GM19099 (cell line): ENCODE measurements at regions not wholly inside any gene's neighbourhood (a gene's known extent, or its start where the extent isn't known, plus 50 kb on each side); places are given as distances from the start of the nearest gene placed in this dataset.

Experiments used
- POLR2A ChIP-seq: IDR thresholded peaks from 3 replicates; pipeline ENCODE4 v1.6.1; 2011; ENCODE audit warnings: low read depth; ENCODE audit not compliant: insufficient read length; ENCODE audit errors: extremely low read depth

DNA sequence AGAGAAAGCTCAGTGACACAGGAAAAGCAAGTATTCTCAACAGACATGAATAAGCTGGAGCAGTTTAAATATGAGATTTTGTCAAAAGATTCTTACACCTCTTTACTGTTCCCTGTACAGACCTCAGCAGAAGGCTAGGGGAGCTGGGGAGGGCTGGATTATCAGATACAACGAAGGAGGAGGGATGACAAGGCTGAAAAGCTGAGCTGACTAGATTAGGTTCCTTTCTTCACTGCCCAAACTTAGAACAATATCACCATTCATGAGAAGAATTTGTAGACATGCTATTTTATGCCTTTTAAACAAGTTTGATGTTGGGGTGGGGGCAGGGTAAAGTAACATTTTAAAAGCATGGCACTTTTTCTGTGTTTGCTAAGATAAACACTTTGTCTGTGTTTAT is 611.1 kb downstream of the AACS start:
- TF ChIP-seq POLR2A, result no peak

GRCh38 chr12:125677829-125678228 is 612.6 kb downstream of the AACS start:
- no peak for TF ChIP-seq POLR2A

DNA sequence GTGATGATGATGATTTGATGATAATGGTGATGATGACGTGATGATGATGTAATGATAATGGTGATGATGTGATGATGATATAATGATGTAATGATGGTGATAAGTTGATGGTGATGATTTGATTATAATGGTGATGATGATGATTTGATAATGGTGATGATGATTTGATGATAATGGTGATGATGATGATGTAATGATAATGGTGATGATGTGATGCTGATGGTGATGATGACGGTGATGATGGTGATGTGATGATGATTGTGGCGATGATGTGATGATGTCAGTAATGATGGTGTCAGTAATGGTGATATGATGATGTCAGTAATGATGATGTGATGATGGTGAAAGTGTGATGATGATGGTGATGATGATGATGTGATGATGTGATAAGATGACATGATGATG is 613.4 kb downstream of the AACS start:
- no peak for TF ChIP-seq POLR2A

DNA sequence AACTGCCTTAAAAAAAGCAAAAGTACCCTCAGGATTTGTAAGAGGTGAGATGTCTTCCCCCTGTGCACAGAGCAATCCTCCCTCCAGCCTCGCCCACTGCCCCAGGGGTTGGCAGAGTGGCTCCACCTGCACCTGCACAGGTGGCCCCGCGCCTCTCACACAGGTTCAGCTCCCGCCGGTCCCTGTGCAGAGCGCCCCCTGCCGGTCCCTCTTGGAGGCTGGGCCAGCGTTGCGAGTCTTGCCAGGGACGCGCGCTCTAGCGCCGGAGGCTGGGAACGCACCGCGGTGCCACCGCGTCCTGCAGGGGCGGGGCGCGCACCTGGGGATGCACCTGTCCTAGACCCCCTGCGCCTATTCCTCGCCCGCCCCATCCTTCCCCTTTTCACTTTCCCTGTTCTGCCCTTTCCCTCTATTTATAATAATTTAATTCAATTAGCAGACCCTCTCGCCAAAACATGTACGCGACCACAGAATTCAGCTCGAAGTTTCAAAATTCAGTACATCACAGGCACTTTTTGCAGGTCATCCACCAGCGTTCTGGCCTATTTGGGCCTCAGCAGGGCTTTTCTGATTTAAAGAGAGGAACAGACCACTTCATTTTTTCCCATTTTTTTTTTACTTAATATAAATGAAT is 618.6 kb downstream of the AACS start:
- no peak for TF ChIP-seq POLR2A

- TF ChIP-seq POLR2A, result no peak
These were observed 619.9 kb downstream of the AACS start for GRCh38 chr12:125684968-125685790.

- no peak for TF ChIP-seq POLR2A
These were observed 620.7 kb downstream of the AACS start for GRCh38 chr12:125685915-125686314.

GRCh38 chr12:125687403-125687802 is 622.2 kb downstream of the AACS start:
- TF ChIP-seq POLR2A, result no peak

GRCh38 chr12:125687820-125688219 is 622.6 kb downstream of the AACS start:
- no peak for TF ChIP-seq POLR2A

DNA sequence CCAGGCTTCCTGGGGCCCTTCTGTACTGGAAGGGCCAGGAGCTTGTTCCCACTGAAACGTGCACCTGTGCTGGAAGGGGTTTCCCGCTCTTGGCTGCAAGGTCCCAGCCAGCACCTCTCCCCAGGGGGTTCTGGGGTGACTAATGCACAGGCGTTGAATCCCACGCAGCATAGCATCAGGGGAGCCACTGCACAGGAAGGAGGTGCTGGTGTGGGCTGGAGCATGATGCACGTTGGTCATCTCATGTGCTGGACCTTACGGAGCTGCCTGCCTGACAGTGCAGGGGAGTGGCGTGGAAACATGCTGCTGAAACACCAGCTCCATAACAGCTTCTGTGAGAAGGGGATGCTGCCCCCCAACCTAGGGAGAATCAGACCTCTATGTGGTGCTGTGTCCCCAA is 623.0 kb downstream of the AACS start:
- no peak for TF ChIP-seq POLR2A

- no peak for TF ChIP-seq POLR2A
These were observed 623.6 kb downstream of the AACS start for GRCh38 chr12:125688881-125689280.

DNA sequence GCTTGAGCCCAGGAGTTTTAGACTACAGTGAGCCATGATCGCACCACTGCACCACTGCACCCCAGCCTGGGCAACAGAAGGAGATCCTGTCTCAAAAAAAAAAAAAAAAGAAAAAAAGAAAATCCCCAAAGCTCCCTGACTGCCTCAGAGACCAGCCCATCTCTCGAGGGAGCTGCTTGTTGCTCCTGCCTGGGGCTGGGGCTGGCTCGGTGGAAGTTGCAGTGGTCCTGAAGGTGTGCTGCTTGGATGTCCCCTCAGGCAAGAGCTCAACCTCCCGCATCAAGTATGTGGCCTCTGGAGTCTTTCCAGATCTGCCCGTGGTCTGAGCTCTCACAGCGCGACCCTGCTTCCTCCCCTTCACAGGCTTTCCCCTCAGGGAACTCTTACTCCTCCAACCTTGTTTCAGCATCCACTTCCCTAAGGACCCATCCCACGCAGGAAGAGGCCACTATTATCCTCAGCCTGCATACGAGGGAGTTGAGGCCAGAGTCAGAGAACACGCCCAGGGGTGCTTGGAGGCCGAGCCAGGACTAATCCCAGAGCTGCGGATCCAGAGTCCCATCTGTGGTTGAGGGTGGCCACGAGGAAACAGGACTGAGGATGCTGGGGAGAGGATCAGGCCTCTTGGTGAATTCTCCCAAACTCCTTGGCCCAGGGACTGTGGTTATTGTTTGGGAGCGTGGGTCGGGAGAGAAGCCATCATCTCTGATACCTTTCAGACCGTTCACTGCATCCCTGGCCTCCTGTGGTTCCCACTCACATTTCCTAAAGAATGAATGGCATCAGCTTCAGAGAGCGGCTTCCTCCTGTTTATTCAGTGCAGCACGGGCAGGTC is 624.6 kb downstream of the AACS start:
- TF ChIP-seq POLR2A, result no peak

DNA sequence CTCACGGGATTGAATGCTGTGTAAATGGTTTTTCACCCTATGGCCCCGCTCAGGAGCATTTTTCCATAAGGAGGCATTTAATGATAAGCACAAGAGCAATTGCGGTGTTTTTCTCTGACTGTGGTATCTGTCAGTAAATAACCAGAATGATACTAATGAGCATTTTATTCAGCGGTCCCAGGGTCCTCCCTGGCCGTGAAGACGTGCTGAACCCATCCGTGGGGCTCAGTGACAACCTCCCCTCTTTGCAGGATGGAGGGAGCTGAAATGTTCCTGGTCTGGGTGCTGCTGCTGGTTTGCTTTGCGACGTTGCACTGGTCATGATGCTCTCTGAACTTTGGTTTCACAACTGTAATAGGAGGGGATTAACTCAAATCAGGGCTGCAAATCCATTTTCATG is 625.6 kb downstream of the AACS start:
- TF ChIP-seq POLR2A, result no peak

DNA sequence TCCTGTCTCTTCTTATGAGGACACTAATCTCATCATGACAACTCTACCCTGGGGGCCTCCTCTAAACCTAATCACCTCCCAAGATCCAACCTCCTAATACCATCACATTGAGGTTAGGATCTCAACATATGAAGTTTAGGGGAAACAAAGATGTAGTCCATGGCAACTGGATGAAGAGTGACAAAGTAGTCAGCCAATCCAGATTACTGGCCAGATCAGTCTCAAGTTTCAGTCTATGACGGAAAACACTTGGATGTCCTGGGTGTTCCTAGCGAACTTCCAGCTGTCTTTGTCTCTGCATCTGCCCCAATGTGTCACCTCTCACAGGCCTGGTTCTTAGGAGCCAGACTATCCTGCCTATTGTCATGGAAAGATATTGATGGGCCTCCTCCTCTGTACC is 630.8 kb downstream of the AACS start:
- TF ChIP-seq POLR2A, result no peak

- TF ChIP-seq POLR2A, result no peak
These were observed 639.6 kb downstream of the AACS start for GRCh38 chr12:125704803-125705202.

- TF ChIP-seq POLR2A, result no peak
These were observed 655.7 kb downstream of the AACS start for GRCh38 chr12:125720961-125721360.
